ENCODE measurements at regions not wholly inside any gene's neighbourhood (a gene's known extent, or its start where the extent isn't known, plus 50 kb on each side); places are given as distances from the start of the nearest gene placed in this dataset.

GRCh38 chr10:36021096-36021495, 379.0 kb upstream of the FZD8 start:
- intact Hi-C loops (cut with DNase I, micrococcal nuclease) = no loop called here
- Histone ChIP-seq H3K9me3 (no peaks in the 10 kb centered on the region), H3K36me3 (ENCODE audit: low read depth) (no peaks in the 10 kb centered on the region), H3K4me3 (no peak overlapping the region), H3K4me1 (ENCODE audit: low read depth) (no peaks in the 10 kb centered on the region)
- DNase-seq (no peak), ATAC-seq (no peak)
- TF ChIP-seq, protein P1, sequence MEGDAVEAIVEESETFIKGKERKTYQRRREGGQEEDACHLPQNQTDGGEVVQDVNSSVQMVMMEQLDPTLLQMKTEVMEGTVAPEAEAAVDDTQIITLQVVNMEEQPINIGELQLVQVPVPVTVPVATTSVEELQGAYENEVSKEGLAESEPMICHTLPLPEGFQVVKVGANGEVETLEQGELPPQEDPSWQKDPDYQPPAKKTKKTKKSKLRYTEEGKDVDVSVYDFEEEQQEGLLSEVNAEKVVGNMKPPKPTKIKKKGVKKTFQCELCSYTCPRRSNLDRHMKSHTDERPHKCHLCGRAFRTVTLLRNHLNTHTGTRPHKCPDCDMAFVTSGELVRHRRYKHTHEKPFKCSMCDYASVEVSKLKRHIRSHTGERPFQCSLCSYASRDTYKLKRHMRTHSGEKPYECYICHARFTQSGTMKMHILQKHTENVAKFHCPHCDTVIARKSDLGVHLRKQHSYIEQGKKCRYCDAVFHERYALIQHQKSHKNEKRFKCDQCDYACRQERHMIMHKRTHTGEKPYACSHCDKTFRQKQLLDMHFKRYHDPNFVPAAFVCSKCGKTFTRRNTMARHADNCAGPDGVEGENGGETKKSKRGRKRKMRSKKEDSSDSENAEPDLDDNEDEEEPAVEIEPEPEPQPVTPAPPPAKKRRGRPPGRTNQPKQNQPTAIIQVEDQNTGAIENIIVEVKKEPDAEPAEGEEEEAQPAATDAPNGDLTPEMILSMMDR (IDR thresholded peaks at IDR 0.05) = no peak

- no peak for ATAC-seq
- no peaks in the 10 kb centered on the region for H3K4me1 ChIP-seq (ENCODE audit: low read depth)
- H3K36me3 ChIP-seq (ENCODE audit: low read depth) = no peaks in the 10 kb centered on the region
- intact Hi-C loops (cut with DNase I, micrococcal nuclease) = no loop called here
- TF ChIP-seq, protein P1 (IDR thresholded peaks at IDR 0.05) = no peak
- H3K9me3 ChIP-seq = no peaks in the 10 kb centered on the region
- no peak overlapping the region for H3K4me3 ChIP-seq
- DNase-seq = no peak
These were observed 377.7 kb upstream of the FZD8 start for GRCh38 chr10:36019749-36020148.

GRCh38 chr10:36018996-36019395, 376.9 kb upstream of the FZD8 start:
- H3K4me1 ChIP-seq (ENCODE audit: low read depth) = no peaks in the 10 kb centered on the region
- intact Hi-C loops (cut with DNase I, micrococcal nuclease) = no loop called here
- H3K9me3 ChIP-seq = no peaks in the 10 kb centered on the region
- no peak overlapping the region for H3K4me3 ChIP-seq
- no peaks in the 10 kb centered on the region for H3K36me3 ChIP-seq (ENCODE audit: low read depth)
- no peak for DNase-seq
- no peak for ATAC-seq
- TF ChIP-seq, protein P1 (IDR thresholded peaks at IDR 0.05) = no peak

GRCh38 chr10:36017137-36017536, 375.0 kb upstream of the FZD8 start:
- Histone ChIP-seq H3K9me3 (no peaks in the 10 kb centered on the region), H3K36me3 (ENCODE audit: low read depth) (no peaks in the 10 kb centered on the region), H3K4me1 (ENCODE audit: low read depth) (no peaks in the 10 kb centered on the region), H3K4me3 (no peak overlapping the region)
- TF ChIP-seq, protein P1 (IDR thresholded peaks at IDR 0.05) = no peak
- intact Hi-C loops (cut with DNase I, micrococcal nuclease) = no loop called here
- DNase-seq (no peak), ATAC-seq (no peak)

DNA sequence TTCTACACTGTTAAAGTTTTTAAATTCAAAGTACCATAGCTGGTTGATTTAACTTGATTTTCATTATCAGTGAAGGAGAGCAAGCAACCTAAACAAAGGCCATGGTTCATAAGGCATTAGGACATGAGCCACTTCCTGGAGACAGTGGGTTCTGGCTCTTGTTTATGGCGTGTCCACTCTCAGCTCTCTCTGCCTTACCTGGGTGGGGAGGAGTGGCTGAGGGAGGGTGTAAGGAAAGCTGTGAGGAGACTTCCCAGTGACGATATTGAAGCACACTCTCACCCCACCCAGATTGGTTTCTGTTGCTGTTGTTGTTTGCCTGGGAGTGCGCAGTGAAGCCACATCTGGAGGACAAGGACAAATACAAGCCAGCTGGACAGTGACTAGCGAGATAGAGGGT, 365.3 kb upstream of the FZD8 start:
- DNase-seq (no peak), ATAC-seq (no peak)
- no peaks in the 10 kb centered on the region for H3K9me3 ChIP-seq
- TF ChIP-seq, protein P1 (IDR thresholded peaks at IDR 0.05) = no peak
- intact Hi-C loops (cut with DNase I, micrococcal nuclease) = no loop called here
- H3K4me1 ChIP-seq (ENCODE audit: low read depth) = no peaks in the 10 kb centered on the region
- no peaks in the 10 kb centered on the region for H3K36me3 ChIP-seq (ENCODE audit: low read depth)
- no peak overlapping the region for H3K4me3 ChIP-seq

- no peaks in the 10 kb centered on the region for H3K9me3 ChIP-seq
- H3K4me3 ChIP-seq = no peak overlapping the region
- no peak for ATAC-seq
- H3K4me1 ChIP-seq (ENCODE audit: low read depth) = no peaks in the 10 kb centered on the region
- intact Hi-C loops (cut with DNase I, micrococcal nuclease) = no loop called here
- H3K36me3 ChIP-seq (ENCODE audit: low read depth) = no peaks in the 10 kb centered on the region
- DNase-seq = peak in 1 of 3 donors; percentile 36
- TF ChIP-seq, protein P1 (IDR thresholded peaks at IDR 0.05) = no peak
These were observed 361.6 kb upstream of the FZD8 start for GRCh38 chr10:36003688-36004087.
